IPS-15b (cell line): ENCODE measurements at regions not wholly inside any gene's neighbourhood (a gene's known extent, or its start where the extent isn't known, plus 50 kb on each side); places are given as distances from the start of the nearest gene placed in this dataset.

ENCODE experiments used
- H3K27me3 ChIP-seq: one replicate; pipeline ENCODE4 v1.6.1; 2013; ENCODE audit warnings: low read length; ENCODE audit not compliant: control insufficient read depth, insufficient read depth
- H3K36me3 ChIP-seq: one replicate; pipeline ENCODE4 v1.6.1; 2013; ENCODE audit warnings: low read length; ENCODE audit not compliant: control insufficient read depth, insufficient read depth
- H3K4me1 ChIP-seq: one replicate; pipeline ENCODE4 v1.6.1; 2013; ENCODE audit warnings: mild to moderate bottlenecking, low read length; ENCODE audit not compliant: control insufficient read depth, insufficient read depth
- H3K4me3 ChIP-seq: one replicate; pipeline ENCODE4 v1.5.1; 2013; ENCODE audit warnings: low read depth, low read length
- H3K9ac ChIP-seq: one replicate; pipeline ENCODE4 v1.6.1; 2013; ENCODE audit warnings: low read depth, mild to moderate bottlenecking, low read length
- H3K9me3 ChIP-seq: one replicate; pipeline ENCODE4 v1.6.1; 2013; ENCODE audit warnings: mild to moderate bottlenecking, low read length; ENCODE audit not compliant: control insufficient read depth, insufficient read depth

- Histone ChIP-seq H3K9ac (no peak overlapping the region), H3K4me3 (no peak overlapping the region)
These were observed 87.2 kb upstream of the POU3F3 start for GRCh38 chr2:104766683-104767082.

GRCh38 chr2:104768694-104769093, 85.2 kb upstream of the POU3F3 start:
- H3K9me3 ChIP-seq, result no peaks in the 10 kb centered on the region
- H3K9ac ChIP-seq, result no peak overlapping the region
- no peaks in the 10 kb centered on the region for H3K27me3 ChIP-seq
- H3K4me1 ChIP-seq, result no peaks in the 10 kb centered on the region
- H3K4me3 ChIP-seq, result no peak overlapping the region
- no peaks in the 10 kb centered on the region for H3K36me3 ChIP-seq

More at GRCh38 chr2:104766683-104767082, 87.2 kb upstream of the POU3F3 start:
- no peaks in the 10 kb centered on the region for H3K4me1 ChIP-seq
- H3K9me3 ChIP-seq, result no peaks in the 10 kb centered on the region
- H3K27me3 ChIP-seq, result no peaks in the 10 kb centered on the region
- H3K36me3 ChIP-seq, result no peaks in the 10 kb centered on the region

DNA sequence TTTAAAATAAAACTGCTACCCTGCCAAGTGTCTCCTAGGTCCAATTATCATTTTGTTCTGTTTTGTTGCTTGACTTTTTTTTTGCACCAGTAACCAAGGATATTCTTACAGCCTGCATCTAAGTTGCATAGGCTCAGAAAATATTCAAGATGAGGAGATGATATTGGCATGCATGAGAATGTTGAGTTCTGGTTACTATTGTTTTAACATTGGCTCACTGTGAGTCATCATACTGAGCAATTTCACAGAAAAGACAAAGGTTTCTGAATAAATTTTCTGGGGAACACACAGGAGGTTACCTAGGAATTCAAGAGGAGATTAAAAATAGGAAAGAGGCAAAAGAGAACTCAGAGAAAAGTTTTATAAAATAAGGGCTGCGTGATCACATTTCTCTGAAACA, 84.8 kb upstream of the POU3F3 start:
- Histone ChIP-seq H3K36me3 (no peaks in the 10 kb centered on the region), H3K4me1 (no peaks in the 10 kb centered on the region), H3K9ac (no peak overlapping the region), H3K4me3 (no peak overlapping the region), H3K27me3 (no peaks in the 10 kb centered on the region), H3K9me3 (no peaks in the 10 kb centered on the region)

DNA sequence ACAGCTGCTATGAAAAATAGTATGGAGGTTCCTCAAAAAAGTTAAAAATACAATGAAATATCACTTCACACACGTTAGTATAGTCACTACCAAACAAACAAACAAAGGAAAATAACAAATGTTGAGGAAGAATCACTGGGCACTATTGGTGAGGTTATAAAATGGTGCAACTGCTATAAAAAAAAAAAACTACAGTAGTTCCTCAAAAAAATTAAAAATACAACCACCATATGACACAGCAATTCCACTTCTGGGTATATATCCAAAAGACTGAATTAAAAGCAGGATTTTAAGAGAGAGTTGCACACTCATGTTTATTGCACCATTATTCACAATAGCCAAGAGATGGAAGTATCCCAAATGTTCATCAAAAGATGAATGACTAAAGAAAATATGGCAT, 80.9 kb upstream of the POU3F3 start:
- H3K4me3 ChIP-seq, result no peak overlapping the region
- H3K9ac ChIP-seq, result no peak overlapping the region
- no peaks in the 10 kb centered on the region for H3K4me1 ChIP-seq
- H3K9me3 ChIP-seq, result no peaks in the 10 kb centered on the region
- no peaks in the 10 kb centered on the region for H3K27me3 ChIP-seq
- H3K36me3 ChIP-seq, result no peaks in the 10 kb centered on the region

DNA sequence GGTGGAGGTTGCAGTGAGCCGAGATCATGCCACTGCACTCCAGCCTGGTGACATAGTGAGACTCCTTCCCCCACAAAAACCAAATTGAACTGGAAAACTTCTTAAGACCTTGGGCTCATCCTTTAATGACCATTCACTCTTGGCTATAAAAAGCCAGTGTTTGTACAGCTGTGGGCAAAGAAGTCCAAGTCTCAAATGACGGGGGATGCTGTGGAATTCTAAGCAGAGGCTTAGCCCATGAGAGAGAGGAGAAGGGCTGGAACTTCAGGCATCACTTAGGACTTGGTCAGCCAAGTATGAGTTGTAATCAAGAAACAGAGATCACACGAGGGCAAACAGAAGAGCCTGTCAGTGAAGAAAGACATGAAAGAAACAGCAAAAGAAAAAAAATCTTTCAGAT, 79.3 kb upstream of the POU3F3 start:
- H3K4me3 ChIP-seq, result no peak overlapping the region
- no peaks in the 10 kb centered on the region for H3K27me3 ChIP-seq
- H3K36me3 ChIP-seq, result no peaks in the 10 kb centered on the region
- H3K4me1 ChIP-seq, result no peaks in the 10 kb centered on the region
- H3K9me3 ChIP-seq, result no peaks in the 10 kb centered on the region
- H3K9ac ChIP-seq, result no peak overlapping the region

- Histone ChIP-seq H3K4me3 (no peak overlapping the region), H3K9ac (no peak overlapping the region), H3K4me1 (no peaks in the 10 kb centered on the region), H3K36me3 (no peaks in the 10 kb centered on the region), H3K9me3 (no peaks in the 10 kb centered on the region), H3K27me3 (no peaks in the 10 kb centered on the region)
These were observed 76.2 kb upstream of the POU3F3 start for GRCh38 chr2:104777721-104778120.

DNA sequence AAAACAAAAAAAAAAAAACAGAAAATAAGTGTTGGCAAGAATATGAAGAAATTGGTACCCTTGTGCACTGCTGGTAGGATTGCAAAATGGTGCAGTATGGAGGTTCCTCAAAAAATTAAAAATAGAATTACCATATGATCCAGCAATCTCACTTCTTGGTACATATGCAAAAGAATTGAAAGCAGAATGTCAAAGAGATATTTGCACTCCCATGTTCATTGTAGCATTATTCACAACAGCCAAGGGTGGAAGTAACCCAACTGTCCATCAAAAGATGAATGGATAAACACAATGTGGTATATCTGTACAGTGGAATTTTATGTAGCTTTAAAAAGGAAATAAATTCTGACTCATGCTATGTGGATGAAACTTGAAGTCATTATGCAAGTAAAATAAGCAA, 72.8 kb upstream of the POU3F3 start:
- no peaks in the 10 kb centered on the region for H3K9me3 ChIP-seq
- no peak overlapping the region for H3K4me3 ChIP-seq
- no peak overlapping the region for H3K9ac ChIP-seq
- no peaks in the 10 kb centered on the region for H3K27me3 ChIP-seq
- H3K36me3 ChIP-seq, result no peaks in the 10 kb centered on the region
- H3K4me1 ChIP-seq, result no peaks in the 10 kb centered on the region

DNA sequence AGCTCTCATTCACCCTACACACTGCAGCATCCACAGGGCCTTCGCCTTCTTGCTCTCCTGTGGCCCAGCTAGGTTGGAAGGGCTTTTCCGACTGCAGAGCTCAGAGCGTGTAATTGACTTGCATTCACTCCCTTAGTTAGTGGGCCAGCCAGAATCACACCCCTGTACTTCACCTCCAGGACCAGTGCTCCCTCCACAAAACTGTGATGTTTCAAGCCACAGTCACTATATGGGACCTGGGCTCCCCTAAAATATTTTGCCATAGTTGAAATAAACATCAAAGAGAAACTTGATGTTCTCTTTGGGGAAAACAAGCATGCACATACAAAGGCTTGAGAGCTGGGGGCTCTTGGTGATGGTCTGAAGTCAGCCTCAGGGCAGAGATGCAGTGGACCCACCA, 69.7 kb upstream of the POU3F3 start:
- H3K4me3 ChIP-seq, result no peak overlapping the region
- no peaks in the 10 kb centered on the region for H3K27me3 ChIP-seq
- H3K9me3 ChIP-seq, result no peaks in the 10 kb centered on the region
- no peaks in the 10 kb centered on the region for H3K36me3 ChIP-seq
- H3K9ac ChIP-seq, result no peak overlapping the region
- H3K4me1 ChIP-seq, result no peaks in the 10 kb centered on the region

DNA sequence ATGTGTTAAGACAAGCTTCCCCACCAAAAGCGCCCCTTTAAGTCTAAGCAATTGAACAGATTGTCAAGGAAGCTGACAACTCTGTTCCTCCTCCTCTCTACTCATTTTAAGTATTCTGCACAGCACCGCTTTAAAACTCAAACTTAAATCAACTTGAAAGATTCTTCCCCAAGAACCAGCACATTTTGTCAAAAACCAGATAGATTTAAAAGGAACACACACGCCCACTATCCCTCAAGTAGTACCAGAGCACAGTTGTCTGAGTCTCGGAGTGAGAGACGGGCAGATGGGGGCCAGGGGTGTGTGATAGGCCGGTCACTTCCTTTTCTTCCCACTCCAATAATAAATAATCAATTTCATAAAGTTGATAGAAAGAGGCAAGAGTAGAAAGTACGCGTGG, 67.7 kb upstream of the POU3F3 start:
- Histone ChIP-seq H3K9me3 (no peaks in the 10 kb centered on the region), H3K9ac (no peak overlapping the region), H3K4me3 (no peak overlapping the region), H3K27me3 (no peaks in the 10 kb centered on the region), H3K4me1 (peaks cover 4% of the 10 kb centered on the region), H3K36me3 (no peaks in the 10 kb centered on the region)

DNA sequence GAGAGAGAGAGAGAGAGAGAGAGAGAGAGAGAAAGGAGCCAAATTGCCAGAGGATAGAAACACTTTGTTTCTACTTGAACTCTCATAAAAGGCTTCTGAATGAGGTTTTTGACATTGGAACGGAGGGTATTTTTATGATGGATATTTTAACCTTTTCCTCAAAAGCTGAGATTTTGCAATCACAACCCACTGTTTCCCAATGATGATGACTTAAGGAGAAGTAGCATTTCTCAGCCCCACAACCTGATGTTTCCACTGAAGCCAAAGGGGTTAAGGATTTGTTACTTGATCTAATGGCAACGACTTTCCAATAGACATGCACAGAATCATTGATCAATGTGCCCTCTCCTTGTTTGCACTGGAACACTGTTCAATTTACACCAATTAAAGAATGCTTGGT, 67.1 kb upstream of the POU3F3 start:
- Histone ChIP-seq H3K9me3 (no peaks in the 10 kb centered on the region), H3K4me3 (no peak overlapping the region), H3K36me3 (no peaks in the 10 kb centered on the region), H3K27me3 (no peaks in the 10 kb centered on the region), H3K4me1 (peaks cover 4% of the 10 kb centered on the region), H3K9ac (no peak overlapping the region)

DNA sequence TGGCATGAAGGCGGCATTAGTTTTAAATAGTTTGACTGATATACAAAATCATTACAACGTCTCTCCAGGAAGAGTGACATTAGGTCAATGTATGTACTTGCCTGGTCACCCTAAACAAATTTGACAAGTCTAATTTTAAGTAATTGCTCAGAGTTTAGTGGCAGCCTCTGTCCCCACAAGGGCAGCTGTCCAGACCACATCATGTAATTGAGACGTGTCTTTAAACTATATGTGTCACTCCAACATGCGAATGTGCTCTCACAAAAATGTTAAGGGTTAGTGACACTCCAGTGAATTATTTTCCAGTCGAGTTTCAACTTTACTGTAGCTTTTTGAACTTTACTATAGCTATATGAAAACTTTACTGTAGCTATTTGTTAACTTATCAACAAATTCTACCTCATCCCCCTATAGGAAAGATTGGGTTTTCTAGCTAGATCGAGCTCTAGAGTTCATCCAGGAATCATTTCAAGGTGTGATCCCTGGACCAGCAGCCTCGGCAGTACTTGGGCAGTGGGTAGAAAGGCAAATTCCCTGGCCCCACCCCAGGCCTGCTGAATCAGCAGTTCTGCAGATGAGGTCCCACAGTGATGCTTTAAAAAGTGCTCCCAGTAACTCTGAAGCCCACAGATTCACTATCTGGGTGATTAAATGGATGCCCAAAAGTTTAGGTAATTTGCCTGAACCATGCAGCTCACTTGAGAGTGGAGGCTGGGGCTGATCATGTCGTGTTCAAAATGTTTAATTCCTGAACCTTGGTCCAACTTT, 66.4 kb upstream of the POU3F3 start:
- no peaks in the 10 kb centered on the region for H3K27me3 ChIP-seq
- H3K9ac ChIP-seq, result no peak overlapping the region
- peaks cover 4% of the 10 kb centered on the region for H3K4me1 ChIP-seq
- no peak overlapping the region for H3K4me3 ChIP-seq
- H3K36me3 ChIP-seq, result no peaks in the 10 kb centered on the region
- no peaks in the 10 kb centered on the region for H3K9me3 ChIP-seq

DNA sequence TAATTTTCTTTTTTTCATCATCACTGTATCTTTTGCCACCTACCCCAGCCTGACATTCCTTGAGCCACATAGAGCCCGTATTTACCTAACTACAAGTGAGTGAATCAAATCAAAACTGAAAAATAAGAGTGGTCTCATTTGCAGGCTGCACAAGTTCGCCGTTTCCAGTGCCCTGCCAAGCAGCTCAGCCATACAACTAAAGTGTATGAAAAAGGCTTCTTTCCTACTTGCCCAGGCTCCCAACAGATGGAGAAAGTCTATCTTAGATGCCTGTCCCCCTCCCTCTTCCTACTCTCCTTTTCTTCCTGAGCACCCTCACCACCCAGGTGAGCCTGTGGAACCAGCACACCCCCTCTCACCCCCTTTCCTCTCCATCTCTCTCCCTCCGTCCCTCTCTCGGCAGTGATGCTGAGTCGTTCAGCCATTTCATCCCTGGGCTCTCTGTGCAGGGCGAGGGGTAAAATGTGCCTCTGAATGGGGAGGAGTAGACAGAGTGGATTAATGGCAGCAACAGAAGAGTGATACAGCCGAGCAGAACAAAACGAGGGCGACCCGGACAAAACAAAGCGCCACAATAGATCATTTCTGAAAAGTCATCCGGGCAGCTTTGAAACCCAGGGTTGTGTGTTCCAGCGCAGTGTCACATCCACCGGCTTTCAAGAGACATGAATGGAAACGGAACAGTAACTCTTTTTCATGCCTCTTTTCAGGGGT, 65.0 kb upstream of the POU3F3 start:
- Histone ChIP-seq H3K36me3 (no peaks in the 10 kb centered on the region), H3K4me1 (peaks cover 4% of the 10 kb centered on the region), H3K4me3 (no peak overlapping the region), H3K9me3 (no peaks in the 10 kb centered on the region), H3K9ac (no peak overlapping the region), H3K27me3 (no peaks in the 10 kb centered on the region)
